NCI-H526 (cell line): ENCODE measurements at regions not wholly inside any gene's neighbourhood (a gene's known extent, or its start where the extent isn't known, plus 50 kb on each side); places are given as distances from the start of the nearest gene placed in this dataset.
"Not testable (repeated sequence)": the region's sequence is repeated elsewhere in the genome, so short reads cannot be mapped to it uniquely, and the experiment has no call there.

Experiments used
- DNase-seq, 2 experiments: peaks; one replicate each; lab custom pipeline; 2025; lab: John Stamatoyannopoulos, UW

DNA sequence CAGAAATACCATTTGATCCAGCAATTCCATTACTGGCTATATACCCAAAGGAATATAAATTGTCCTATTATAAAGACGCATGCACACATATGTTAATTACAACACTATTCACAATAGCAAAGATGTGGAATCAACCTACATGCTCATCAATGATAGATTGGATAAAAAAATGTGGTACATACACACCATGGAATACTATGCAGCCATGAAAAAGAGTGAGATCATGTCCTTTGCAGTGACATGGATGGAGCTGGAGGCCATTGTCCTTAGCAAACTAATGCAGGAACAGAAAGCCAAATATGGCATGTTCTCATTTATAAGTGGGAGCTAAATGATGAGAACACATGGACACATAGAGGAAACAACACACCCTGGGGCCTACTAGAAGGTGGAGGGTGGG, 78.3 kb upstream of the EED start:
- not testable (repeated sequence) for DNase-seq

- DNase-seq = no peak
Observed at GRCh38 chr11:86164106-86164505, 80.4 kb upstream of the EED start.

- DNase-seq = not testable (repeated sequence)
Observed at GRCh38 chr11:86163221-86163876, 81.2 kb upstream of the EED start.

DNA sequence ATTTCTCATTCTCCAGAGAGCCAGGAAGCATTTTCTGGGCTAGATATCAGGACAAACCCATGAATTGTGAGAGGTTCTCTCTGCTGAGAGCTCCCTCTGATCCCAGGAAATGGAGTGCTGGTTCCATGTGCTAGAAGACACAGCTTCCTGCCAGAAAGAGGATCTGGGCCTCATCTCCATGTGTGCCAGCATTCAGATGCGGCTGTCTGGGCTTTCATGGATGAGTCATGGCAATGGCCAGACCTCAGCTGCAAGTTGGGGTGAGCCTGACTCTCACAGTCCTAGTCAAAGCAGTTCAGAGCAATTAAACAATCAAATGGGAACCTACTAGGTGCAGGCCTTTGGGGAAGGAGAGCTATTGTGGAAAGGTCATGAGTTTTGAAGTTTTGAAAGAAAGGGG, 82.3 kb upstream of the EED start:
- no peak for DNase-seq

- DNase-seq = no peak
Observed at GRCh38 chr11:86161837-86162236, 82.7 kb upstream of the EED start.

DNA sequence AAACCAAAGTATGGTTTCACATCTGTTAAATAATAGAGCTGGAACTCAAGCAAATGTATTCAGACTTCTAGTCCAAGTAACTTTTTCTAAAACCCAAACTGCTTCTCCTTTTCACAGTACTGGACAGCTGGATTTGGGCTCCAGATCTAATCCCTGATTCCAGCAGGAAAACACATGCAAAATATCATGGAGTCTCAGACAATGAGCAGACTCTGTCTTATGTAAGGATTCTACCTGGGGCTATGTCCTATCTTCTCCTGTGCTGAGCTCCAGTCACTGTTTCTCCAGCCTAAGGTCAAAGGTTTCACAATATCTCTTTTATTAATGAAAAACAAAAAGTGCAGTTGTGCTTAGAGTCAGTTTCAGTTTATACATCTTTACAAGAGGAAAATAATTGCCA, 83.2 kb upstream of the EED start:
- DNase-seq = no peak

DNA sequence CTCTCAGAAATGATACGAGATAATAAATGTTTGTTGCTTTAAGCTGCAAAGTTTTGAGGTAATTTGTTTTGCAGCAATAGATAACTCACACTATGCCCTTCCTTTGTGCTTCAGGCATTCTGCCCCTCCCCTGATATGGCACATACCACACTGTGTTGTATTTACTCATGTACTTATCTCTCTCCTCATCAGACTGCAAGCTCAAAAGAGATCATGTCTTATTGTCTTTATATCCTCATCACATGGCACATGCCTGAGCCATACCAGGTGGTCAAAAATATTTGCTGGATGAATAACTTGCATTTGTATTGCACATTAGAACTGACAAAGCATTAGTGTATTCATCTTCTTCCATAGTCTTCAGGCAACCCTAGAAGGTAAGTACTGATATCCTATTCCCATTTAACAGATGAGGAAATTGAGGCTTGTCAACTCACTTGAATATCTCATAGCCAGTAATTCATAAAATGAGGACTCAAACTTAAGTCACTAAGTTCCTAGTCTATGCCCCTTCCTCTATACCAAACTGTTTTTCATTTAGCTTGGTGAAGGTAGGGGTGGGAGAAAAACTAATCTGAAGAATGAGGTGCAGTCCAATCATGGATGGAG, 83.9 kb upstream of the EED start:
- DNase-seq = no peak

DNA sequence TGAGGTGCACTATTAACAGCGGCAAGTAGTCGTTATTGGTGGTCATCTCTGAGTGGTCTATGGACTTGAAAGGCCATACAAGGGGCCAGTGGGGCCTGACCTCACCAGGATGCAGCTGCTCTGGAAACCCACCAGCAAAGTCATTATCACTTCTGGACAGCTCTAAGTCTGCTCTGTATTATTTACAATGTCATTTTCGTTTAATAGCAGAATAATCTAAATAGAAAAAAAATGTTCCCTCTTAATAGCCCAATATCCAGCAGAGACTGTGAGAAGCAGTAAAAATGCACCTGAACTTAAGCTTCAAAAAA, 85.0 kb upstream of the EED start:
- DNase-seq = no peak

- no peak for DNase-seq
Observed at GRCh38 chr11:86158704-86159580, 85.6 kb upstream of the EED start.

DNA sequence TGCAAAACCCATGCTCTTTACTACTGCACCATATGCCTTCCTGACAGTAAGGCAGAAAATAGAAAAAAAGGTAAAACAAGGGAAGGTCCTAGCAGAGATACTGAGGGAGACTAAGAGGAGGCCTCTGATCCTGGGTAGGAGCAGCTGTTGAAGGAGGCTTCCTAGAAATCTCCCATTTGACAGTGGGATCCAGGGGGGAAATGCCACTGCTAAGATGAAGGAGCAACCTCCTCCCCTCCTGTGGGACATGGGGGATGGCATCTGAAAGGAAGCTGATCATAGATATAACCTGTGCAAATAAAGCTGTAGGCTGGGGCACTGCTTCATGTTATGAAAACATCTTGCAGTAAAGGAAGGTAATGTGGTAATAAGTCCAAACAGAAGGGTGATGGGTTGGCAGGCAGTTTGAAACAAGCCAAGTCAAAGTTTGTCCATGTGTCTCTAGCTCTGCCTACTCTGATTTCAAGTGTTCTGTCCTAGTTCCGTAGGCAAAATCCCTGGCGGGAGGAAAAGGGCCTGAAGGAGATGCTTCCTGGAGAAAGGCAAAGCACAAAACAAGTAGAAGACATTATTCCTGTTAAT, 86.7 kb upstream of the EED start:
- DNase-seq = no peak

GRCh38 chr11:86156397-86156955, 87.6 kb upstream of the PICALM start:
- DNase-seq = no peak

- peak; percentile 64 to 74 for DNase-seq
Observed at GRCh38 chr11:86155200-86155844, 86.4 kb upstream of the PICALM start.

DNA sequence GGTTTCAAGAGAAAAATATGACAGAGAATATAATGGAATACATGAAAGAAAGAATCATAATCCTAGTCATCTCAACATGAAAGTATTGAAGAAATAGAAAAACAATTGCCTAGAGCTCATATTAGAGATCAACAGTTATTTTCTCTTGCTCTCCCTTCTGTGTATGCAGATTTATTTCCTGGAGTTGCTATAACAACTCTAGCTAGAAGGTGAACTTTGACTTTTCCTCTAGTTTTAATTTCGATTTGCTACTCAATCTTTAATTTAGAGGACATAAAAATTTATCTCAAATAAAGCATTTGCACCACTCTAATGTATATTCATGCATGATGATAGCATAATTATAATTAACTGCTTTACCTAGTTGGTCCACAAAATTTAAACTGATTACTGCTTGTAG, 84.6 kb upstream of the PICALM start:
- DNase-seq = no peak

DNA sequence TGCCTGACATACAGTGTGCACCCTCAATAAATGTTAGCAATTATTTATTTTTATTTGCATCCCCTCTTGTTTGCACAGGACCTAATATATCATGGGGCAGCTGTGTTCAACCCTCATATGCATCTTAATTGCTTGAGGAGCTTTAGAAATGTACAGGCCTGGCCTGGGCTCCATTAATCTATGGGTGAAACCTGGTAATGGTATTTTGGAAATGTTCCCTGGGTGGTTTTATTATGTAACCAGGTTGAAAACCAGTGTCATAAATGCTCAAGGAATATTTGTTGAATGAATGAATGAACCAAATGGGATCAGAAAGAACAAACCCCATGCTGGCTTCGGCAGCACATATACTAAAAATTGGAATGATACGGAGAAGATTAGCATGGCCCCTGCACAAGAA, 84.0 kb upstream of the PICALM start:
- peak in 1 of 2 experiments; percentile 5 for DNase-seq

- peak; percentile 31 to 38 for DNase-seq
Observed at GRCh38 chr11:86152006-86152862, 83.3 kb upstream of the PICALM start.

DNA sequence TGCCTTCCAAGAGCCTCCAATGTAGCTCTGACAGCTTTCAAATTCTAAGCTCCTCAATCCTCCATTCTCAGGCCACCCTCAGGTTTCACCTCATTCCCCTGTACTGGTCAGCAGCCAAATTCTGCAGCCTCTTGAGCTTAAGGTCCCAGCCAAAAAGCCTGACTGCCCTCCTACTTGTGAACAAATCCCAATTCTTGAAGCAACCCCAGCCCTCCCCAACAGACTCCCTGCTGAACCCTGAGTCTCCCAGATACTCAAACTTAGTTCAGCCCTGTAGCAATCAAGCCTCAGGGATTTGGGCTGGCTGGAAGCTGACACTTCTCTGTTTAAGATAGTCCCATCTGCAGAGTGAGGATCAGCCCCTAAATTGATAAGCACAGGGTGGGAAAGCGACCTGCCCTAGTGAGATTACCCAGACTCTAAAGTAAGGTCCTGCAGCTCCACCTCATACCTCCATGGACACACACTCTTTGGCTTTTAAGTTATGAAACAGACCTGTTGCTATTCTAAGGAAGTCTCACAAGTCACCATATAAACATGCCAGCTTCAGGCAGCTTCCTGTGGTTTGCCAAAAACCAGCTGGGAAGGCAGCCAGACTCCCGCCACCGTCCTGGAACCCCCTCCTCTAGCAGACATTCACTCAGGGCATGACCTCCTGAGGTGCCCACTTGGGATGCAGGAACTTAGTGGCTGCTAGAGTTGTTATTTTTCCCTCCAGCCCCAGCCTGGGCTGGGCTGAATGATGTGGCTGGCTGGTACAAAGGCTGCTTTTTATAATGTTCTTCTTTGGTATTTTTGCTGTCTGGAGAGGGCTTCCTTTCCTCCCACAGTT, 82.5 kb upstream of the PICALM start:
- no peak for DNase-seq

- no peak for DNase-seq
Observed at GRCh38 chr11:86150847-86151173, 81.9 kb upstream of the PICALM start.

DNA sequence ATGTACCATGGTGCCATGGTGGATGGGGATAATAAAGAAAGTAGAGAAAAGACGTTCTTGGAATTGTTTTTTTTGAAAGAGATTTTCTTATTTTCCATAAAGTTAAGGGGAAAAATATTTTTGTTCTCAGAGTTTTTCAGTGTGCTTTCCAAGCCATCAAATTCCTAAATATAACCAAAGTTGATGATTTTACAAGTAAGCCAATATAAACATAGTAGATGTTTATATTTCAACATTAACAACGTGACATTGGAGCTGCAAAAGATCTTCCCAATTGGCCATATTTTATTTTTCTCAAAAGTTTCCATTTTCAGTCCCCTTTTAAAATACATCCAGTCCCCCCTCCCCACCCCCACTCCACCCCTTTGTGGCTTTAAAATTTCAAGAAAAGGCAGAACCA, 80.9 kb upstream of the PICALM start:
- DNase-seq = no peak

GRCh38 chr11:86148345-86148747, 79.5 kb upstream of the PICALM start:
- no peak for DNase-seq

DNA sequence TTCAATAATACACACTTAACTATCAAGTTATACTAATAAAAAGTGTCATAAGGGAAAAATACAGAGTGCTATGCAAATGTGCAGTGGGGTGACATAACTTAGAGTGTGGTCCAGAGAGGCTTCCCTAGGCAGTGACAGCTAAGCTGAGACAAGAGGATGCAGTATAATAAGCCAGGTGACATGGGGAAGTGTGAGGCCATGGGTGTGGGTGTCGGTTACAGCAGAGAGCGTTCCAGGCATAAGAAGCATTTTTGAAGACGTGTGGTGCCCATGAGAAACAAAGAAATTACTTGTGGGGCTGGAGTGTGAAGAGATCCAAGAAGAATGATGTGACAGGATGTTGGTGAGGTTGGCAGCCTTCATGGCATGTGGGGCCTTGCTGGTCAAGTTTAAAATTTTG, 78.1 kb upstream of the PICALM start:
- DNase-seq = no peak
